GM12892 (cell line): ENCODE measurements at regions not wholly inside any gene's neighbourhood (a gene's known extent, or its start where the extent isn't known, plus 50 kb on each side); places are given as distances from the start of the nearest gene placed in this dataset.

ENCODE experiments used
- POLR2A ChIP-seq: IDR thresholded peaks from 2 replicates; pipeline ENCODE4 v1.6.1; 2011; ENCODE audit warnings: low read depth, low read length, control low read depth
- POLR2AphosphoS5 ChIP-seq: IDR thresholded peaks from 2 replicates; pipeline ENCODE4 v1.6.1; 2011; ENCODE audit warnings: low read depth, low read length, control low read depth
- TAF1 ChIP-seq: IDR thresholded peaks from 2 replicates; pipeline ENCODE4 v1.6.1; 2011; ENCODE audit warnings: low read depth, mild to moderate bottlenecking, control low read depth, low read length, borderline replicate concordance

- TF ChIP-seq TAF1 (no peak), POLR2AphosphoS5 (no peak), POLR2A (no peak)
Observed at GRCh38 chr7:10918093-10918590, 55.5 kb upstream of the PHF14 start.
